MCF 10A (cell line): ENCODE measurements at regions not wholly inside any gene's neighbourhood (a gene's known extent, or its start where the extent isn't known, plus 50 kb on each side); places are given as distances from the start of the nearest gene placed in this dataset.
A peak's percentile ranks its signal among the peaks of the same experiment; 100 is the strongest.

Experiments
- BruUV-seq: library from RNA; stranded (reverse); fragments of 400-500 nt; replicated peaks from 2 replicates; lab custom pipeline; 2021; lab: Mats Ljungman, UMichigan
- CTCF ChIA-PET: fragments of 300-600 bp; sonication (Branson Sonifier 250); formaldehyde crosslinking; extraction: SDS; loops from one replicate; lab custom pipeline; 2021; ENCODE audit warnings: antibody characterized with exemption, inconsistent platforms; lab: Yijun Ruan, JAX
- POLR2A ChIA-PET: fragments of 300-600, 350-650 bp; sonication (Branson Sonifier 250); formaldehyde crosslinking; extraction: SDS; loops from one replicate; lab custom pipeline; 2020; ENCODE audit warnings: antibody characterized with exemption, inconsistent platforms; lab: Yijun Ruan, JAX
- DNase-seq: peaks from one replicate; pipeline ENCODE4 v3.0.0-alpha.2; 2018; ENCODE audit not compliant: unreplicated experiment
- H3K27ac Mint-ChIP-seq: one replicate; pipeline ENCODE4 v1.8.0; 2022; ENCODE audit warnings: mild to moderate bottlenecking, low read depth, mixed read lengths; ENCODE audit not compliant: unreplicated experiment
- H3K27me3 Mint-ChIP-seq: one replicate; pipeline ENCODE4 v1.8.0; 2022; ENCODE audit warnings: mixed read lengths; ENCODE audit not compliant: insufficient read depth, unreplicated experiment
- H3K36me3 Mint-ChIP-seq: one replicate; pipeline ENCODE4 v1.8.0; 2022; ENCODE audit warnings: mild to moderate bottlenecking, moderate library complexity, mixed read lengths; ENCODE audit not compliant: insufficient read depth, unreplicated experiment
- H3K4me1 Mint-ChIP-seq: one replicate; pipeline ENCODE4 v1.8.0; 2022; ENCODE audit warnings: mixed read lengths; ENCODE audit not compliant: insufficient read depth, unreplicated experiment
- H3K4me3 Mint-ChIP-seq: one replicate; pipeline ENCODE4 v1.8.0; 2022; ENCODE audit warnings: mild to moderate bottlenecking, moderate library complexity, mixed read lengths; ENCODE audit not compliant: unreplicated experiment
- H3K9me3 Mint-ChIP-seq: one replicate; pipeline ENCODE4 v1.8.0; 2022; ENCODE audit warnings: mixed read lengths; ENCODE audit not compliant: unreplicated experiment
- CTCF ChIP-seq: fragments of 200-600 bp; IDR thresholded peaks from one replicate; pipeline ENCODE4 v1.8.0; 2022; ENCODE audit warnings: antibody characterized with exemption, mild to moderate bottlenecking; ENCODE audit not compliant: unreplicated experiment
- intact Hi-C: fragments of 100-400 bp; cut with micrococcal nuclease; formaldehyde crosslinking; loops from 2 replicates; pipeline ENCODE4 v1.14.1; 2022

GRCh38 chr20:50369225-50370035 is 140.8 kb upstream of the PTPN1 start:
- Mint-ChIP-seq H3K9me3 (no peaks in the 10 kb centered on the region), H3K36me3 (no peaks in the 10 kb centered on the region), H3K4me3 (no peak overlapping the region), H3K27ac (peak overlapping the region; percentile 75), H3K27me3 (no peaks in the 10 kb centered on the region), H3K4me1 (peaks cover 56% of the 10 kb centered on the region)
- CTCF ChIA-PET: interaction anchor here (1.4 to 1.5 kb wide), 2 partner anchors 85 to 248 kb away, joined by 3 to 4 read pairs; no protein-coding TSS in a partner anchor
- intact Hi-C loops: no loop called here
- DNase-seq: peak; percentile 72
- TF ChIP-seq CTCF: no peak
- BruUV-seq: no TSS peak
- POLR2A ChIA-PET: interaction anchor here (0.5 to 5.1 kb wide), 9 partner anchors 9 to 216 kb away, joined by 3 to 25 read pairs (median 5); partner anchors contain the start of gene PEDS1

GRCh38 chr20:50370036-50370566 is 140.1 kb upstream of the PTPN1 start:
- POLR2A ChIA-PET: interaction anchor here (0.6 to 5.1 kb wide), 6 partner anchors 16 to 210 kb away, joined by 3 to 25 read pairs (median 5); no protein-coding TSS in a partner anchor
- Mint-ChIP-seq H3K36me3 (no peaks in the 10 kb centered on the region), H3K27me3 (no peaks in the 10 kb centered on the region), H3K27ac (peak overlapping the region; percentile 75), H3K9me3 (no peaks in the 10 kb centered on the region), H3K4me1 (peaks cover 57% of the 10 kb centered on the region), H3K4me3 (no peak overlapping the region)
- BruUV-seq: no TSS peak
- TF ChIP-seq CTCF: no peak
- no peak for DNase-seq
- CTCF ChIA-PET: interaction anchor here (1.0 kb wide), 1 partner anchor 10 kb away, joined by 5 read pairs; no protein-coding TSS in a partner anchor
- intact Hi-C loops: no loop called here

- Mint-ChIP-seq H3K36me3 (no peaks in the 10 kb centered on the region), H3K27me3 (no peaks in the 10 kb centered on the region), H3K4me1 (peaks cover 65% of the 10 kb centered on the region), H3K27ac (peak overlapping the region; percentile 90), H3K9me3 (no peaks in the 10 kb centered on the region), H3K4me3 (peak overlapping the region; percentile 40)
- ChIA-PET POLR2A (interaction anchor here (0.6 to 5.1 kb wide), 14 partner anchors 9 to 362 kb away, joined by 3 to 32 read pairs (median 4); no protein-coding TSS in a partner anchor), CTCF (interaction anchor here (0.7 to 0.8 kb wide), 2 partner anchors 41 to 164 kb away, joined by 3 to 4 read pairs; no protein-coding TSS in a partner anchor)
- peak; percentile 87 for DNase-seq
- TSS peak; percentile 94 for BruUV-seq
- no peak for TF ChIP-seq CTCF
- intact Hi-C loops: no loop called here
These were observed 138.1 kb upstream of the PTPN1 start for GRCh38 chr20:50371878-50372769.
